Choroid plexus epithelial cell (primary cell): ENCODE measurements at regions not wholly inside any gene's neighbourhood (a gene's known extent, or its start where the extent isn't known, plus 50 kb on each side); places are given as distances from the start of the nearest gene placed in this dataset.

Experiments
- DNase-seq: peaks from one replicate; pipeline ENCODE4 v3.0.0-alpha.2; 2010; ENCODE audit warnings: low read depth
- H3K4me3 ChIP-seq: 2 replicates; pipeline ENCODE4 v1.5.1; 2011; ENCODE audit warnings: low read depth, mild to moderate bottlenecking, control low read depth, low read length, moderate library complexity
- TF ChIP-seq, protein P1 (sequence below): conservative IDR thresholded peaks from 2 replicates; pipeline ENCODE4 v1.5.1; 2011; ENCODE audit warnings: low read depth, mild to moderate bottlenecking, control low read depth, inconsistent platforms, low read length, moderate library complexity

- no peak for DNase-seq
- TF ChIP-seq, protein P1, sequence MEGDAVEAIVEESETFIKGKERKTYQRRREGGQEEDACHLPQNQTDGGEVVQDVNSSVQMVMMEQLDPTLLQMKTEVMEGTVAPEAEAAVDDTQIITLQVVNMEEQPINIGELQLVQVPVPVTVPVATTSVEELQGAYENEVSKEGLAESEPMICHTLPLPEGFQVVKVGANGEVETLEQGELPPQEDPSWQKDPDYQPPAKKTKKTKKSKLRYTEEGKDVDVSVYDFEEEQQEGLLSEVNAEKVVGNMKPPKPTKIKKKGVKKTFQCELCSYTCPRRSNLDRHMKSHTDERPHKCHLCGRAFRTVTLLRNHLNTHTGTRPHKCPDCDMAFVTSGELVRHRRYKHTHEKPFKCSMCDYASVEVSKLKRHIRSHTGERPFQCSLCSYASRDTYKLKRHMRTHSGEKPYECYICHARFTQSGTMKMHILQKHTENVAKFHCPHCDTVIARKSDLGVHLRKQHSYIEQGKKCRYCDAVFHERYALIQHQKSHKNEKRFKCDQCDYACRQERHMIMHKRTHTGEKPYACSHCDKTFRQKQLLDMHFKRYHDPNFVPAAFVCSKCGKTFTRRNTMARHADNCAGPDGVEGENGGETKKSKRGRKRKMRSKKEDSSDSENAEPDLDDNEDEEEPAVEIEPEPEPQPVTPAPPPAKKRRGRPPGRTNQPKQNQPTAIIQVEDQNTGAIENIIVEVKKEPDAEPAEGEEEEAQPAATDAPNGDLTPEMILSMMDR = no peak
- no peak overlapping the region for H3K4me3 ChIP-seq
These were observed 405.7 kb downstream of the RNF144B start for GRCh38 chr6:18792866-18793265.

DNA sequence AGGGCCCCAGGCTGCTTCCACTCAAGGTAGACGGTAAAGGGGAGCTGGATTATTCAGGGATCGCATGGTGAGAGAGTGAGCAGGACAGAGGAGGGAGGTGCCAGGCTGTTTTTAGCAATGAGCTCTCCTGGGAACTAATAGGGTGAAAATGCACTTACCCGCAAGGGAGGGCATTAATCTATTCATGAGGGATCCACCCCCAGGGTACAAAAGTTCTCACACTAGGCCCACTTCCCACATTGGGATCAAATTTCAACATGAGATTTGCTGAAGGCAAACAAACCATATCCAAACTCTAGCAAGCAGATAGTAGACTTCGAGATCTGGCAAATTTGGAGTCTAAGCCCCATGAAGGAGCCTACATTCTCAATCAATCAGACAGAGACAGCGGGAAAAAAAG lies 408.6 kb downstream of the RNF144B start:
- DNase-seq = no peak
- H3K4me3 ChIP-seq = no peak overlapping the region
- TF ChIP-seq, protein P1 = no peak

- TF ChIP-seq, protein P1 = no peak
- DNase-seq = no peak
These were observed 433.6 kb downstream of the RNF144B start for GRCh38 chr6:18820725-18821124.

DNA sequence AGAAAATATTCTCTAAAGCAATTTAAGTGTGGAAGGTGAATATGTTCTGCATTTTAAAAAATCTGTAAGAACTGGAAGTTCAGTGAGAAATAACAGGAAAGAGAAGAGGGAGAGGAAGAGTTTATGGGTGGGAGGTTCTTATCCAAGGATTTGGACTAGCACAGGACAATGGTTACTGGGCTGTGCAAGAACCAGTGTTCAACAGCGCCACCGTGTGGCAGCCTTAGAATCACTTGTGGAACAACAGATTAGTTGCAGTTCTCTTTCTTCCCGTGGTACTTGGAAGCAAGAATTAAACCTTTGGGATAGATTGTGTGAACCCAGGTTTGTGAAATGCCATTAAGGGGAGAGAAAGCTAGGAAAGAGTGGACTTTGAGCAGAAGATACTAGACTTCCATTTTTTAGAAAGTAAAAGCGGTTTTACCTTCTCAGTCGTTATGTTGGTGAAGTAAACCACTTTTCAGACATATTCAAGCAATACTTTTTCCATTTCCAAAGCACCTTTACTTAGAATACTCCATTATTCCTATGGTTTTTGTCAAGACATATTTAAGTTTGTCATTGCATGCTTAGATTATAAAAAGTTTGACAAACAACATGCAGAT lies 436.7 kb downstream of the RNF144B start:
- no peak overlapping the region for H3K4me3 ChIP-seq
- TF ChIP-seq, protein P1 = peak; percentile 60
- DNase-seq = peak; percentile 33

More at GRCh38 chr6:18820725-18821124, 433.6 kb downstream of the RNF144B start:
- H3K4me3 ChIP-seq = no peak overlapping the region

DNA sequence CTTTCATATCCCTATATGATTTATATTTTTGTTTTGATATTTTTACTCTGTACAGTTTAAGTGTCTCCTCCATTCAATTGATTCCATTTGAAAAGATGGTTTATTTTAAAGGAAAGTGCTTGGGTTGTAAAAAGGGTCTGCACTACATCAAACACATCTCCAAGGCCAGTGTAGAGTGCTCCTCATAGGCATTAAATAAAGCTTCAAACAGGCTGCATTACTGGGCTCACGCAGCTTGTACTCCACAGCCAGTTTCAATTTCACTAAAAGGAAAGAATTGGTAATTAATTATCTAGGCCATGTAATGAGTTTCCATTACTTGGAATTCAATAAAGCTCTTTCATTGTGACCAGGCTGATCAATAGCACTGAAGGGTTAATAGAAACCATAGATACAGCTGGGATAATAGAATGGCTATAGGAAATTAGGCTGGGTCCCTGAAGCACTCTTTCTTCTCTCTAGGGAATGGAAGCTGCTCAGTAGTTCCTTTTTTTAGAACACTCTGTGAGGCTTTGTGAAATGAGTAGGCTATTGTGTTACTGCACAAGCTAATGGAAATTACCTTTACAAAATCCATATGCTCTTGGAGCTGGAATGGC lies 442.2 kb downstream of the RNF144B start:
- no peak for DNase-seq
- TF ChIP-seq, protein P1 = no peak
- no peak overlapping the region for H3K4me3 ChIP-seq

- DNase-seq = no peak
- TF ChIP-seq, protein P1 = no peak
- no peak overlapping the region for H3K4me3 ChIP-seq
These were observed 448.8 kb downstream of the RNF144B start for GRCh38 chr6:18835976-18836375.

- no peak for DNase-seq
- TF ChIP-seq, protein P1 = no peak
These were observed 449.9 kb downstream of the RNF144B start for GRCh38 chr6:18837013-18837412.

More at GRCh38 chr6:18837013-18837412, 449.9 kb downstream of the RNF144B start:
- H3K4me3 ChIP-seq = no peak overlapping the region
